Skin of body (tissue), 1 donor: ENCODE measurements at regions not wholly inside any gene's neighbourhood (a gene's known extent, or its start where the extent isn't known, plus 50 kb on each side); places are given as distances from the start of the nearest gene placed in this dataset.

ENCODE experiments used
- DNase-seq: peaks from one replicate; lab custom pipeline; 2025; lab: John Stamatoyannopoulos, UW

DNA sequence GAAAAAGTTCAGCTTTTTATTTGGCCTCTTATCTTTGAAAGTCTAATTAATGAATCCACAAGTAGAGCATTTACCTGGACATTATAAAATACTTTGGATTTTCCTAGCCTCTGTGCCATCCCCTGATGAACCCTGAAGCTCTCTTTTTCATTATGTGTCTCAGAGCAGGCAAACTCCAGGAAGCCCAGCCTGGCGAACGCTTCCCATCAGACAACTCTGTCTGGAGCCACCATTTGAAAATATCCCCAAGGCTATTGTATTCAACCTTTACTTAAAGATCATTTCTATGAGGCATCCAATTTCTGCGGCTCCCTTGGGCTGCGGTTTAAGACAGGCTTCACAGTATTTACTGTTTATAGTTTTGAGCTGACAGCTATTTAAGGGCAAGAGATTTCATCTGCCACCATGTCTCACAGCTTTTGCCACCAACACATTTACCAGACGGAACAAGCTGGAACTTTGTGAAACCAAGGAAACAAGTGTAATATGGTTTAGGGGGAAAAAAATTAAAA, 257.2 kb upstream of the GLI3 start:
- no peak for DNase-seq

GRCh38 chr7:42493436-42494198, 256.6 kb upstream of the GLI3 start:
- DNase-seq: peak; percentile 65

GRCh38 chr7:42492920-42493319, 255.9 kb upstream of the GLI3 start:
- no peak for DNase-seq

DNA sequence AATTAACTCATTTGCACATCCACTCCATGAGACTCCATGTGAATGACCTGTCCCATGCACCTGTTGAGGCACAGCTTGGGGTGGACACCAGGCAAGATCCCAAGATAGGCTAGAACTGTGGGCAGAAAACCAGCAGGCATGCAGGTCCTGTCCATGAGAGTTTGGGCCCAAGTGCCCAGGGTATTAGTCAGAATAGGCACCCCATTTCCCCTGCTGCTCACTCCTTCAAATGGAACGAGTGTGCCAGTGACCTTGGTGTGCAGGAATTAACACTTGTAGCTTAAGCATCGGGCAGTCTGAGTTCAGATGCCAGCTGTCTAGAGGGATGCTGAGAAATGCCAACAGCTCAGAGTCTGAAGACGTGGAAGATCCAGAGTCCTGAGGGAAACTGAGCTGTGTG, 254.1 kb upstream of the GLI3 start:
- DNase-seq: no peak

GRCh38 chr7:42489299-42489698, 252.3 kb upstream of the GLI3 start:
- DNase-seq: no peak

- DNase-seq: no peak
Observed at GRCh38 chr7:42485301-42485766, 248.3 kb upstream of the GLI3 start.

DNA sequence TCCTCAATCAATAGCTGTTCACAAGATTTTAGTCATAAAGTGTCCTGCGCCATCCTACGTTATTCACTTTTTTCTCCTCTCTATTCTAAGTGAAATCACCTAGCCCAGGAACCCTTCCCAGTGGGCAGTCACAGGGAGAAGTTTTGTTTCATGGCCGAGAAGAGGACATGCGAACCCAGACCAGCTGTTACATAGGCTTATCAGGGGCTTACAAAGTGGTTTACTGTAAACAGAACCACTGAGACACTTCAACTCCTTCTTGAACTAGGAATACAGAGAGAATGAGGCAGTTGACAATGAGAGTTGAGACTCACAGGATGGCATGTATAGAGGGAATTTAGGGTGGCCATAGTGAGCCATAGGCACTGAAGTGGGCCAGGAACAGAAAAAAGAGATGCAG, 246.9 kb upstream of the GLI3 start:
- DNase-seq: no peak

GRCh38 chr7:42479816-42480633, 243.0 kb upstream of the GLI3 start:
- DNase-seq: no peak

DNA sequence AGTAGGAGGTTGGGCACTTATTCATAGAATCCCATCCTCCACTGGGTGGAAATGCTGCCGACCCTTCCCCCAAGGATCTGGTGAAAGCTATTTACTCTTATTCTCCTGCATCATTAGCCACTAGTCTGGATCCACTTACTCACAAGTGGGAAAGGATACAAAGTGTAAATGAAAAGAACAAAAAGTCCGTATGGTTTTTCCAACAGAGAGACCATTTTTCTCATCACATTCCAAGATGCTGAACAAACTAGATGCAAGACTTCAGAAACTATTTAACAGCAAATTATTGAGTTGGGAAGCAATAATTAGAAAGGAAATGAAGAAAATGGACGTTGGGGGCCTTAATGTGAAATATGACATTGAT, 242.4 kb upstream of the GLI3 start:
- DNase-seq: no peak

DNA sequence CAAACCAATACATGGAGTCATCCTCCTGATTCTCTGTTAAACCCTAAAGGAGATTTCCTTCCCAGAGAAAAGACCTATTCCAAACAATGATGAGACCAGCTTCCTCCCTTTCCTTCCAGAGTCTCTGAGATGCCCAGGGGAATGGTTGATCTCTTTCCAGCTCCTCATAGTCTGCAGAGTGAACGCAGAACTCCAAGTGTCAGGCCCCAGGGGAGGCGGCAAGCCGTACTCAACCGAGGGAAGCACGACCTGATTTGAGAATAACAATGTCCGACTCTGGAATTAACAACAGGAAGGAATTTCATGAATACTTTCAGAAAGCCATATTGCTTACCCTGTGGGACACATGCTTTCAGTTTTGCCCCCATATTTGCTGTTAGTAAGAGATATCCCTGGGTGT, 241.7 kb upstream of the GLI3 start:
- DNase-seq: no peak

GRCh38 chr7:42476255-42476654, 239.2 kb upstream of the GLI3 start:
- DNase-seq: no peak

DNA sequence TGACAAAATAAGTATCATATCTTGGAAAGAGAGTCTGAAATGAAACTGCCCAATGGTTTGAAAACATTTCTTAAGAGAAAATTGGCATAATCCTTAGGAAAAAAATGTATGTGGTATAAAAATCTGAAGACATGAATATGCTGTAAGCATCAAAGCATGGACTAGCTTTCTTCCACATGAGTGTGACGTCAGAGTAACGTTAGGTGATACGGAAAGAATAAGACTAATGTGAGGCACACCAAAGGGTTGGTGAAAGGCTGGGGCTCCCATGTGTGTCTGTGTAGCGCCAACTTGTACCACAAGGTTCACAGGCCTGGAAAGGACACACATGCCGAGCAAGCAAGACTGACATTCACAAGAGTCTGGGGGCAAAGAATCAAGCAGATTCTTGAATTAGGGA, 238.1 kb upstream of the GLI3 start:
- no peak for DNase-seq

DNA sequence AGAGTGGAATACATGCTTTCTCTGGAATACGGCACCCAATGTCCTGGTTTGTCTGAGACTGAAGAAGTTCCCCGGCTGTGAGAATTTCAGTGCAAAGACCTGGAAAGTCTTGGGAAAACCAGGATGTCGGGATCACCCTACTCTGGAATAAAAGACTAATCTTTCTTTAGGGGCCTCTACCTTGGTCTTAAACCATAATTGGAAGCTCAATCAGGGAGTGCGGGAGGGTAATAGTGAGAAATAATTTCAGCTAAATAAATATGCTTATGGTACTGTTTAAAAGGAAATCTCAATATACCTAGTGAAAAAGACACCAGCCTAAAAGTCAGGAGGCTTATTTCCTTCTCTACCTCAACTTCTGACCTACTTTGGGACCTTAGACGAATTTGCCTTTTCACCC, 236.1 kb upstream of the GLI3 start:
- DNase-seq: no peak

GRCh38 chr7:42471573-42472174, 234.7 kb upstream of the GLI3 start:
- DNase-seq: no peak

DNA sequence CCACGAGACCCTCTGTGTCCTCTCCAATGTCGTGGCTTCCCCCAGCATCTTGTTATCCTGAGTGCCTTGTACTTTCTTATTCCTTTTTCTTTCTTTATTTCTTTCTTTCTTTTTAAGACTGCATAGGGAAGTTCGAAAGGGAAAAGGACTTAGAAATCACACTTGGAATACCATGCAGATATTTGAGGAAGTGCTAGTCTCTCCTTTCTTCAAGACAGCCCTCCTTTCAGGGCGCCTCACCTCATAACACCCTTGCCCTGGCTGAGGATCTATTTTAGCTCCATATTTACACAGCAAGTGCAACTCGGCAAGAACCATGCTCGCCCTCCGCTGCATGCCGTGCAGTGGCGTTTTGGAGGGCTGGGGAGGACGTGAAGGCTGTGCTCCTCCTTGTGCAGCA, 232.3 kb upstream of the GLI3 start:
- no peak for DNase-seq

- DNase-seq: no peak
Observed at GRCh38 chr7:42468471-42468870, 231.5 kb upstream of the GLI3 start.

GRCh38 chr7:42461537-42461936, 224.5 kb upstream of the GLI3 start:
- no peak for DNase-seq

DNA sequence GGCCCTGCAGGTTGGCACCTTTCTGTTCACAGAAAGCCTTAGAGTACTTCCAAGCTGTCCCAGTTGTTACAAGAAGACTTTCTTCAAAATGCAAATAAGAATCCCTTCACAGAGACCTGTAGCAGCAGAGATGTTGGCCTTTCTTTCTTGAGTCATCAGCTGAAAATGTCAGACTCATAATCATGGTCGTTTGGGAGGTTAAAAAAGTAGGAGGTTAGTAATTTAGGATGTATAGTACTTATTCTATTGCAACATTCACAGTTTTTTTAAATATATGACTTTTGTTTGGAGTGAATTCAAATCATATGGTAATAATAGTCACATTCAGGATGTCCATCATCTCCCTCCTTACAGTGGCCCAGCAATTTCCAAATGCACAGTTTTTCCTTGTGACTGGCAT, 223.9 kb upstream of the GLI3 start:
- no peak for DNase-seq

- DNase-seq: no peak
Observed at GRCh38 chr7:42460148-42460547, 223.1 kb upstream of the GLI3 start.

GRCh38 chr7:42457663-42458062, 220.7 kb upstream of the GLI3 start:
- no peak for DNase-seq

GRCh38 chr7:42456756-42457276, 219.8 kb upstream of the GLI3 start:
- DNase-seq: no peak

GRCh38 chr7:42456267-42456666, 219.3 kb upstream of the GLI3 start:
- no peak for DNase-seq
